Ovary (tissue), 3 donors: ENCODE measurements at regions not wholly inside any gene's neighbourhood (a gene's known extent, or its start where the extent isn't known, plus 50 kb on each side); places are given as distances from the start of the nearest gene placed in this dataset.

Experiments used
- CTCF ChIP-seq, 3 donors: fragments of 450-650 bp in 2 of 3; fragments of 200-600 bp in 1 of 3; IDR thresholded peaks; one replicate each; pipeline versions ENCODE4 v1.5.1 to v1.8.0; 2016 to 2022; ENCODE audit warnings: antibody characterized with exemption in 3 of 3, mild to moderate bottlenecking in 1 of 3
- POLR2A ChIP-seq: fragments of 450-650 bp; IDR thresholded peaks from one replicate; pipeline ENCODE4 v1.6.1; 2017; ENCODE audit warnings: antibody characterized with exemption, mild to moderate bottlenecking, moderate library complexity
- donor health status: DM: no; HTN: no; CAD: no.

DNA sequence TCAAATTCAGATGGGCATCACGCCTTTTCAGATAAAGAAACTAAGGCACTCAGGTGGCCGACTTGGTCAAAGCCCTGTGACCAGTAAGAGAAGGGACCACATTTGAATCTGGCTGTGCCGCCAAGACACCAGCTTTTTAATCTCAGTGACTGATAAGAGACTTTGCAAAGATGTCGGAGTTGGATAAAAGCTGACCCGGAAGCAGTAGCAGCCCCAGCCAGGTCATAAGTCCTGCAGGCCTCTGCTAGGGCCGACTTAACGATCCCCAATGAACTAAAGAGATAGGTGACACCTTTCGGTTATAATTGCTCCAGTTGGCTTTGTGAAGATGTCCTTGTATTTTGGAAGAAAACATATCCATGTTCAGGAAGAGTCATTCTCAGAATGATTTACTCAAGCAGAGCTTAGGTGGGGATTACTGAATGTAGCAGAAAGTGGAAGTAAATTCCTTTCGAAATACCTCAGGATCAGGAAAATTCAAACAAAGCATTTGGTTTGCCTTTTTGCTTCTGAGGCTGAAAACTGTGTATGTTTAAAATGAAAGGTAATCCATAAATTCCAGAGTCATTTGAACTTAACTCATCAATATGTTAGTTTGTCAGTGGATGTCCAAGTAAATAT, 164.2 kb upstream of the PITRM1 start:
- TF ChIP-seq POLR2A (no peak), CTCF (IDR thresholded peaks at IDR 0.05) (no peak)
